PFSK-1 (cell line): ENCODE measurements at regions not wholly inside any gene's neighbourhood (a gene's known extent, or its start where the extent isn't known, plus 50 kb on each side); places are given as distances from the start of the nearest gene placed in this dataset.

Experiments used
- FOXP2 ChIP-seq: optimal IDR thresholded peaks from 2 replicates; pipeline ENCODE3; 2011; ENCODE audit warnings: borderline replicate concordance, control low read depth, inconsistent platforms; ENCODE audit not compliant: insufficient read depth; ENCODE audit errors: extremely low read length, extremely low read depth
- POLR2AphosphoS5 ChIP-seq: IDR thresholded peaks from 2 replicates; pipeline ENCODE4 v1.6.1; 2012; ENCODE audit warnings: low read depth, mild to moderate bottlenecking, control low read depth, low read length, moderate library complexity
- REST ChIP-seq, 2 experiments: IDR thresholded peaks; 2 replicates each; pipeline versions ENCODE4 v1.6.1 to v1.8.0; 2011 to 2012; ENCODE audit warnings: low read depth in 2 of 2, low read length in 2 of 2, control low read depth in 1 of 2, inconsistent platforms in 1 of 2, mild to moderate bottlenecking in 1 of 2, moderate library complexity in 1 of 2; ENCODE audit not compliant: insufficient read depth in 1 of 2
- SIN3A ChIP-seq: IDR thresholded peaks from 2 replicates; pipeline ENCODE4 v1.6.1; 2012; ENCODE audit warnings: mild to moderate bottlenecking, low read length, moderate library complexity, borderline replicate concordance; ENCODE audit not compliant: insufficient read depth
- TAF1 ChIP-seq: IDR thresholded peaks from 2 replicates; pipeline ENCODE4 v1.6.1; 2012; ENCODE audit warnings: low read length, control low read depth, borderline replicate concordance; ENCODE audit not compliant: insufficient read depth

- no peak for TF ChIP-seq POLR2AphosphoS5
- TF ChIP-seq REST (IDR thresholded peaks at IDR 0.05; ENCODE audit: insufficient read depth in 1 of 2, low read depth in 2 of 2, low read length in 2 of 2) = no peak
- TF ChIP-seq SIN3A = no peak
- TF ChIP-seq FOXP2 = no peak
- TF ChIP-seq TAF1 = no peak
Observed at GRCh38 chr12:127785986-127786590, 480.9 kb upstream of the TMEM132C start.

GRCh38 chr12:127787544-127787943, 479.4 kb upstream of the TMEM132C start:
- no peak for TF ChIP-seq REST (IDR thresholded peaks at IDR 0.05; ENCODE audit: insufficient read depth in 1 of 2, low read depth in 2 of 2, low read length in 2 of 2)
- no peak for TF ChIP-seq POLR2AphosphoS5
- no peak for TF ChIP-seq SIN3A
- TF ChIP-seq FOXP2 = no peak
- no peak for TF ChIP-seq TAF1

GRCh38 chr12:127790376-127790775, 476.6 kb upstream of the TMEM132C start:
- TF ChIP-seq POLR2AphosphoS5 (no peak), SIN3A (no peak), TAF1 (no peak), FOXP2 (no peak), REST (IDR thresholded peaks at IDR 0.05; ENCODE audit: insufficient read depth in 1 of 2, low read depth in 2 of 2, low read length in 2 of 2) (no peak)

GRCh38 chr12:127791217-127791616, 475.8 kb upstream of the TMEM132C start:
- TF ChIP-seq SIN3A (no peak), FOXP2 (no peak), REST (IDR thresholded peaks at IDR 0.05; ENCODE audit: insufficient read depth in 1 of 2, low read depth in 2 of 2, low read length in 2 of 2) (no peak), POLR2AphosphoS5 (no peak), TAF1 (no peak)

- no peak for TF ChIP-seq REST (IDR thresholded peaks at IDR 0.05; ENCODE audit: insufficient read depth in 1 of 2, low read depth in 2 of 2, low read length in 2 of 2)
- no peak for TF ChIP-seq POLR2AphosphoS5
- no peak for TF ChIP-seq SIN3A
- TF ChIP-seq FOXP2 = no peak
- TF ChIP-seq TAF1 = no peak
Observed at GRCh38 chr12:127797918-127798317, 469.1 kb upstream of the TMEM132C start.
